Subcutaneous abdominal adipose tissue (tissue), 5 donors: ENCODE measurements at regions not wholly inside any gene's neighbourhood (a gene's known extent, or its start where the extent isn't known, plus 50 kb on each side); places are given as distances from the start of the nearest gene placed in this dataset.

Experiments used
- H3K27ac ChIP-seq: one replicate; pipeline ENCODE4 v1.7.0; 2013; ENCODE audit warnings: low read depth, mild to moderate bottlenecking, inconsistent platforms, low read length, moderate library complexity
- H3K27me3 ChIP-seq, 5 donors: one replicate each; pipeline ENCODE4 v1.7.0; 2013; ENCODE audit warnings: low read length in 5 of 5, inconsistent platforms in 1 of 5; ENCODE audit not compliant: control insufficient read depth in 5 of 5, insufficient read depth in 4 of 5
- H3K36me3 ChIP-seq, 5 donors: one replicate each; pipeline ENCODE4 v1.7.0; 2013; ENCODE audit warnings: low read length in 5 of 5; ENCODE audit not compliant: control insufficient read depth in 5 of 5, insufficient read depth in 5 of 5
- H3K4me1 ChIP-seq, 5 donors: one replicate each; pipeline ENCODE4 v1.7.0; 2013; ENCODE audit warnings: low read length in 5 of 5, mild to moderate bottlenecking in 3 of 5, moderate library complexity in 1 of 5; ENCODE audit not compliant: control insufficient read depth in 5 of 5, insufficient read depth in 5 of 5
- H3K4me3 ChIP-seq, 5 donors: one replicate each; pipeline ENCODE4 v1.7.0; 2013; ENCODE audit warnings: low read length in 5 of 5, low read depth in 1 of 5
- H3K9ac ChIP-seq, 5 donors: one replicate each; pipeline ENCODE4 v1.7.0; 2013; ENCODE audit warnings: low read length in 5 of 5, mild to moderate bottlenecking in 4 of 5, moderate library complexity in 3 of 5
- H3K9me3 ChIP-seq, 5 donors: one replicate each; pipeline ENCODE4 v1.7.0; 2013; ENCODE audit warnings: low read length in 5 of 5; ENCODE audit not compliant: control insufficient read depth in 5 of 5
- donor health status: healthy.
- donor health status: healthy.
- donor health status: healthy.
- donor health status: healthy.
- donor health status: healthy.

DNA sequence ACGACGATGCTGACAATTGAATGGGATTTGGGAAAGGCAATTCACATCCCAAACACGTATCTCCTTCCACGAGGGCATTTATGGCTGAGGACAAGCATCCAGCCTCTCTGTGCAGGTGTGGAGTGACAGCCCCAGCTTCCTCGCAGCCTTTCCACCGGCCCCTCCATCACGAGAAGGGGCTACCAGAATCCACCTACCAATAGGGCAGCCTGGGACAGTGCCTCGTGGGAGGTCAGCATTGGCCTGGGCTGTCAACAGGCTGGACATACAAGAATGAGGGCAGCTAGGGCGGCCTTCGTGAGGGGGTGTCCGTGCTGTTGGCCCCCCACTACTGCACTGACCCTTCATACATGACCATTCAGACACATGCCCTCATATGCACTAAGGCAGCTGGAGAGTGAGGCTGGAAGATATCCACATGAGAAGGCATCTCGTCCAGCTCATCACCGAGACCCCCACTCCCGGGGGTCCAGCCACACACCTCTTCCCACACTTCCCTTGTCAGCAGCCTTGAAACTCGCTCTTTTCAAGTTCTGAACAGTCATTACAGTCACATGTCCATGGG lies 81.0 kb upstream of the ADRA2C start:
- H3K27me3 ChIP-seq = peaks cover 4 to 22% (median 21%) of the 10 kb centered on the region in 5 donors
- no peak overlapping the region for H3K27ac ChIP-seq
- H3K9me3 ChIP-seq = no peaks in the 10 kb centered on the region
- no peak overlapping the region for H3K9ac ChIP-seq
- H3K36me3 ChIP-seq = no peaks in the 10 kb centered on the region
- H3K4me3 ChIP-seq = no peak overlapping the region
- peaks cover 0 to 3% (median 0%) of the 10 kb centered on the region in 5 donors for H3K4me1 ChIP-seq

DNA sequence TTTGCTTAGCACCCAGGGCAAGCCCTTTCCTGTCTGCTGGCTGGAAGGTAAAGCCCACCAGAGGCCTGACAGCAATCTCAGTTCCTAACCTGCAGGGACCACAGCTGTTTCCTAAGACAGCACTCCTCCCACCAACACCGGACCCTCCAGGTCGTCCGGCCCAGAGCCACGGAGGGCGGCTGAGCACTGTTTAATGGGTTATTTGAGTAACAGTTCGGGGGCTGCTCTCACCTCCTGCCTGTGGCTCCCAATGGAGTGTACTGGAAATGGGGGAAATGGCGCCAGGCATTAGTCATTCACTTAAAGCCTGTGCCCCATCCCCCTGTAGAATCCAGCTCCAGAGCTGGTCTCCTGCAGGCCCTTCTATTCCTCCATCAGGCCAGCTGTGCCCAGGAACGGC lies 81.6 kb upstream of the ADRA2C start:
- no peaks in the 10 kb centered on the region for H3K36me3 ChIP-seq
- peaks cover 0 to 3% (median 0%) of the 10 kb centered on the region in 5 donors for H3K4me1 ChIP-seq
- H3K9ac ChIP-seq = no peak overlapping the region
- H3K27ac ChIP-seq = no peak overlapping the region
- H3K27me3 ChIP-seq = peaks cover 4 to 25% (median 21%) of the 10 kb centered on the region in 5 donors
- H3K4me3 ChIP-seq = no peak overlapping the region
- H3K9me3 ChIP-seq = no peaks in the 10 kb centered on the region

DNA sequence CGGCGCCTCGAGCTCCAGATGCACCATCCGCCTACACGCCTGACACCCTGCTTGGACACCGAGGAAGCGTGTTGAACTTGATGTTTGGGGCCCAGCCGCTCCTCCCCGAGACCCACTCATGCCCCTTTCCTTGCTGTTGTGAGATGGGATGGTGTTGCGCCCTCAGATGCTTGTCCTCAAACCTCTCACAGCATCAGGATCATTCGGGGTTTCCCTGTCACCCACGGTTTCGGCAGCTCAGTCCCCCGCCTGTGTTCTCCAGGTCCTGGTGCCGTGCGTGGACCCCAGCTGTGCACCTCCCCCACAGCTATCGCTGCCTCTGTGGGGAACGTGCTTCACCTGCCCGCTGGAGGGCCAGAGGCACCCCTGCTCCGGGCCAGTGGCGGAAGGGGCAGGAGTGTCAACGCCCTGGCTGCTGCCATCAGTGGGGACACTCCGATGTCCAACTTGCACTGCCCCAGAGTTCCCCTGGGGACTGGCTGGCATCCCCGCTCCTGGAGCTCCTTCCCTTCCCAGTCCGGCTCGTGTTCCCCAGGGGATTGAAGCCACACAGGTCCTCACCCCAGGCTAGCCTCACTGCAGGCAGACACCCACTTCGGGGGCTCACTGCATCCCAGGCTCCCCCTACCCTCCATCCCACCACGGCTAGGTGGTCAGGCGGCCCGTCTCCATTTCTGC lies 82.3 kb upstream of the ADRA2C start:
- Histone ChIP-seq H3K9ac (no peak overlapping the region), H3K4me1 (peaks cover 0 to 3% (median 0%) of the 10 kb centered on the region in 5 donors), H3K36me3 (no peaks in the 10 kb centered on the region), H3K4me3 (no peak overlapping the region), H3K27me3 (peaks cover 4 to 28% (median 19%) of the 10 kb centered on the region in 5 donors), H3K9me3 (no peaks in the 10 kb centered on the region), H3K27ac (no peak overlapping the region)

DNA sequence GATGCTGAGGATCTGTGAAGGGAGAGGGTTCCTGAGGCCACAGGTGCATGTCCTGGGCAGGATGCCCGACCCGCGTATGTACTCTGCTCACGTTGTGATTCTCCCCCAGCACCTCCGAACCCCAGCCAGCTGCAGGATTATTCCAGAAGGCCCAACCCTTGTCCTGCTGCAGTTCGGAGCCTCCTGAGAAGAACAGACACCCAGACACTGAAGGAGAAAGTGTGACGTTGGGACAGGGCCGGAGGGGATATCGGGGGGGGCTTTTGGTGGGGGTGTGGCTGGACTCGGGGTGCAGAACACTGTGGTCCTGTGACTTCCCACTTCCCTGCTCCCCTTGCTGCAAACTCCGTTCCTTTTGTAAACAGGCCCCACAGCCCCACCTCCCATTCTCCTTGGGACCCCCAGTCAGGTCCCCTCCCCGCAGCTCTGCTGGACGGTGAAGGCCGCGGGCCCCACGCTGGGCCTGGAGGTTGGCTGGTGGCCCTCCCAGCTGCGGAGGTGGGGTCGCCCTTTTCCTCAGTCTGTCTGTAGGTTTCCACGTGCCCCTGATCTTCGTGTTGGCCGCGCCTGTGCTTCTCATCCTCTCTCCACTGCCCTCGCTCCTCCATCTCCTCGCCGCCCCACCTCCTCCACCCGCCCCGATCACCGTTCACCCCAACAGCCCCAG lies 83.0 kb upstream of the ADRA2C start:
- peaks cover 0 to 3% (median 0%) of the 10 kb centered on the region in 5 donors for H3K4me1 ChIP-seq
- H3K9ac ChIP-seq = no peak overlapping the region
- no peak overlapping the region for H3K4me3 ChIP-seq
- peaks cover 4 to 34% (median 22%) of the 10 kb centered on the region in 5 donors for H3K27me3 ChIP-seq
- H3K9me3 ChIP-seq = no peaks in the 10 kb centered on the region
- H3K36me3 ChIP-seq = no peaks in the 10 kb centered on the region
- H3K27ac ChIP-seq = no peak overlapping the region

DNA sequence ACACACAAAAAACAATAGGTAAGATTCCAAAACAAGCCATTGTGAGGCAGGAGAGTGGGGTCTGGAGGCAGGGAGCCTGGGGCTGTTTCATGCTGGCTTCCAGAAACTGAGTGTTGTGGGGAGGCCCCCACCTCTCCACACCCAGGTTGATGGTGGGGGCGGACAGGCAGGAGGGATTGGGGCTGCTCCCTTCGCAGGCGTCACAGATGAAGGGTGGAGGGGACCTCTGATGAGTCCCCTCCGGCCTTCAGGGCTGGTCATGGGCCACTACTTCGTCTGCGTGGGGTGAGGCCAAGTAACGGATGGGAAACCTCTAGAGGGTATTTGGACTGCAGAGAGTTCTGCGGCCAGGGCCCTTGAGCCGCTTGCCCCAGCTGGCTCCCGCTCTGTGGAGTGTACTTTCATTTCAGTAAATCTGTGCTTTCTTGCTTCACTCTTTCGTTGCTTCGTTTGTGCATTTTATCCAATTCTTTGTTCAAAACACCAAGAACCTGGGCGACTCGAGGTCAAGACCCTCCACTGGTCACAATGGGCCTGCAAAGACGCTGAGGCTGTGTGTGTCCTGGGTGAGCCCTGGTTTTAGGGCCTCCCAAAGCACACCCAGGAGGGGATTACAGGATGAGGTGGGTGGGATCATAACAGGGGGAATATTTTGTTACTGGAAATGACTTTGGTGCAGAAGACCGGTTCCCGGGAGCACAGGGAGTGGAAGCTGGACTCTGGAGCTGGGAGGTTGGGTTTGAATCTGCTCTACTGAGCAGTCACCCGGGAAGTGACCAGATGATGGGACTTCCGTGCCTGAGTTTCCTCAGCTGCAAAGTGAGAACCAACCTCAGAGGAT lies 83.7 kb upstream of the ADRA2C start:
- Histone ChIP-seq H3K27me3 (peaks cover 4 to 40% (median 27%) of the 10 kb centered on the region in 5 donors), H3K36me3 (no peaks in the 10 kb centered on the region), H3K4me3 (no peak overlapping the region), H3K9me3 (no peaks in the 10 kb centered on the region), H3K4me1 (peaks cover 0 to 3% (median 0%) of the 10 kb centered on the region in 5 donors), H3K27ac (no peak overlapping the region), H3K9ac (no peak overlapping the region)

DNA sequence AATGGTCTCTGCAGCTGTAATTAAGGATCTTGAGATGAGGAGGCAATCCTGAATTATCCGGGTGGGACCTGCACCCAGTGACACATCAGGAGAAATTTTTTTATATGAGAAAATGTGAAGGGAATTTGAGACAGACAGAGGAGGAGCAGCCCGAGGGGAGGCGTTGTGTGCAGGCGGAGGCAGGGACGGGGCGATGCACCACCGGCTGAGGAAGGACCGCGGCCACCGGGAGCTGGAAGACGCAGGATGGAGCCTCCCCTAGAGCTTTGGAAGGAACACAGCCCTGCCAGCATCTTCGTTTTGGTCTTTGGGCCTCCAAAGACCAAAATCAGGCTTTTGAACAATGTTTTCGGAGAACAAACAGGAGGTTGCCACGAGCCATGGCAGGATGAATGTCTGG lies 85.0 kb upstream of the ADRA2C start:
- Histone ChIP-seq H3K9me3 (no peaks in the 10 kb centered on the region), H3K4me3 (no peak overlapping the region), H3K36me3 (no peaks in the 10 kb centered on the region), H3K4me1 (peaks cover 0 to 3% (median 0%) of the 10 kb centered on the region in 5 donors), H3K27ac (no peak overlapping the region), H3K27me3 (peaks cover 7 to 53% (median 39%) of the 10 kb centered on the region in 5 donors), H3K9ac (no peak overlapping the region)

DNA sequence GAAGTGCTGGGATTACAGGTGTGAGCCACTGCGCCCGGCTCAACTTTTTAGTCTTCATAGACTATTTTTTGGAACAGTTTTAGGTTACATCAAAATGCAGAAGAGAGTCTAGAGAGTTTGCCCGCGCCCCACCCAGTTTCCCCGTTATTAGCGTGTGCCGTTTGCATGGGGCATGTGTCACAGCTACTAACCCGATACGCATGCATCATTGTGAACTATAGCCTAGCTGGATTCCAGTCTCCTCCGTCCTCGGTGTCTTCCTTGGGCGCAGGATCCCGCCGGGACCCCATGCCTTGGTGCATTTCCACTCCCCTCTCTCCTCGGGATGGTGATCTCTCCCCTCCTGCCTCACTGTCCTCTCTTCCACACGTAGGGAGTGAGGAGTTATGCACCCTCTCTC lies 85.5 kb upstream of the ADRA2C start:
- H3K9me3 ChIP-seq = no peaks in the 10 kb centered on the region
- no peak overlapping the region for H3K9ac ChIP-seq
- H3K27ac ChIP-seq = no peak overlapping the region
- no peak overlapping the region for H3K4me3 ChIP-seq
- peaks cover 0 to 3% (median 0%) of the 10 kb centered on the region in 5 donors for H3K4me1 ChIP-seq
- no peaks in the 10 kb centered on the region for H3K36me3 ChIP-seq
- peaks cover 7 to 55% (median 39%) of the 10 kb centered on the region in 5 donors for H3K27me3 ChIP-seq

DNA sequence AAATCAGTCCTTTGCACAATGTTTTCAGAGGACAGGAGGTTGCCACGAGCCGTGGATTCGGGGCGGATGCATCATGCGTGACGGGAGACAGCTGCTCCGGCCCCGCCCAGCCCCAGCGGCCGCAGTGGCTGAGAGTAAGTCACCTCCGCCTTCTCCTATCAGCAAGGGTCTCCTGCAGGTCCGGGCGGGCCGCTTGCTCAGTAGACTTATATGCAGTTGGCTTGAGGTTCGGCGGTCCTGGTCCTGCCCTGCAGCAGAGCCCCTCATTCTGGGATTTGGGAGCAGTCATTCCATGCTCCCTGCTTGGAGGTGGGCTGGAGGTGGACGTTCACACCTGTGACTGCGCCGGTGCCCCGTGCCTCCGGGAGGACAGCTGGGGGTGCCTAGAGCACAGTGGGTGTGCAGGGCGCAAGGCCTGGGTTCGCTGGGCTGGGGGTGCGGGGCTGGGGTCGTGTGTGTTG lies 86.3 kb upstream of the ADRA2C start:
- Histone ChIP-seq H3K27ac (no peak overlapping the region), H3K36me3 (no peaks in the 10 kb centered on the region), H3K9me3 (no peaks in the 10 kb centered on the region), H3K4me3 (no peak overlapping the region), H3K27me3 (peaks cover 4 to 56% (median 35%) of the 10 kb centered on the region in 5 donors), H3K4me1 (no peaks in the 10 kb centered on the region), H3K9ac (no peak overlapping the region)

DNA sequence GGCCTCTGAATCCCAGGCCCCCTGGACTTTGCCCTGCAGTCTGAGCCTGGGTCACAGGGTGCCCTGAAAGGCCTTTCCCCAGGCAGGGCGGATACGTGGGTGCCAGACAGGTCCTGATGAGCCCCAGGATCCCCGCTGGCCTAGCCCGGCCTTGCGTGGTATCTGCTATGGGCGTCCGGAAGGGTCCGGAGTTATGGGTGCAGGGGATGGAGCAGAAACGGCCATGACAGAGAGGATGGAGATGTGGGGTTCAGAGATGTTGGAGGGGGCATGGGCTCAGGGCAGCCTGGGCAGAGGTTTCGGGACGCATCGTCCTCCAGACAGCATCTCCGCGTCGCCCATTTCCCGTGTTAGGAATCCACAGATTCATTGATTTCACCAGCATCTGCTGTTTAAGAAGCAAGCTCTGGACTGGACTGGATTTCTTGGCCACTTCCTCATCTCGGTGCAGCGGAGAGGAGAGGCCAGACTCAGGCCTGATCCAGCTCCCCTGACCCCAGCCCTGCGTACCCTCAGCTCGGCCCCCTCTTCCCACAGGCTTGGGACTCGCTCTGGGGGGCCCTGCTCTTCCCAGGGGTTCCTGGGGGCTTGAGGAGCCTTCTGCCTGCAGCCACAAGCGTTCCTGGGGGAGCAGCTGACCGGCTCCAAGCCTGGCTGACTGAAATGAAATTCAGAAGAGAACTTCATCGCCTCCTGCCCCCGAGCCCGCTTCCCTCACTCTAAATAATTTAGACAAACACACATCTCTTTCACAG lies 86.9 kb upstream of the ADRA2C start:
- Histone ChIP-seq H3K36me3 (no peaks in the 10 kb centered on the region), H3K9me3 (no peaks in the 10 kb centered on the region), H3K27ac (no peak overlapping the region), H3K4me3 (no peak overlapping the region), H3K27me3 (peaks cover 4 to 52% (median 30%) of the 10 kb centered on the region in 5 donors), H3K4me1 (no peaks in the 10 kb centered on the region), H3K9ac (no peak overlapping the region)
